Cardiac fibroblast (primary cell): ENCODE measurements at regions not wholly inside any gene's neighbourhood (a gene's known extent, or its start where the extent isn't known, plus 50 kb on each side); places are given as distances from the start of the nearest gene placed in this dataset.
A peak's percentile ranks its signal among the peaks of the same experiment; 100 is the strongest.
"Not testable (repeated sequence)": the region's sequence is repeated elsewhere in the genome, so short reads cannot be mapped to it uniquely, and the experiment has no call there.

Experiments used
- DNase-seq, 2 donors: peaks; one replicate each; pipeline versions ENCODE4 v3.0.0 to v3.0.0-alpha.2; 2010; ENCODE audit warnings: low read depth in 2 of 2
- H3K4me3 ChIP-seq, 2 donors: replicated peaks in 1 of 2; 1 replicate in 1 of 2; 2 replicates in 1 of 2; pipeline ENCODE4 v1.5.1; 2011; ENCODE audit warnings: low read depth in 2 of 2, low read length in 2 of 2, mild to moderate bottlenecking in 2 of 2, moderate library complexity in 1 of 2
- TF ChIP-seq, protein P1 (sequence below): IDR thresholded peaks from one replicate; pipeline ENCODE4 v1.5.1; 2011; ENCODE audit warnings: low read depth, mild to moderate bottlenecking, low read length, inconsistent platforms

- no peak overlapping the region for H3K4me3 ChIP-seq
- DNase-seq: no peak
These were observed 85.4 kb upstream of the SMARCA2 start for GRCh38 chr9:1929722-1930244.

DNA sequence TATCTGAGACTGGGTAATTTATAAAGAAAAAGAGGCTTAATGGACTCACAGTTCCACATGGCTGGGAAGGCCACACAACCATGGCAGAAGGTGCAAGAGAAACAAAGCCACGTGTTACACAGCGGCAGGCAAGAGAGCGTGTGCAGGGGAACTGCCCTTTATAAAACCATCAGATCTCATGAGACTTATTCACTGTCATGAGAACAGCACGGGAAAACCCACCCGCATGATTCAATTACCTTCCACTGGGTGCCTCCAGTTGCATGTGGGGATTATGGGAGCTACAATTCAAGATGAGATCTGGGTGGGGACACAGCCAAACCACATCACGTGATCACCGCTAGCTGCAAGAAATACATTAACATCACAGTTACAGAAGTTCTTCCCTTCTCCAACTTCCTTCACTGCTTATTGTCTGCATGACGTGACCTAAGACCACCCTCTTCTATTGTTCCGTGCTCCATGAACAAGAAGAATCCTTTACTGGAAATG lies 84.9 kb upstream of the SMARCA2 start:
- DNase-seq, H3K4me3 ChIP-seq: not testable (repeated sequence)

More at GRCh38 chr9:1929722-1930244, 85.4 kb upstream of the SMARCA2 start:
- TF ChIP-seq, protein P1, sequence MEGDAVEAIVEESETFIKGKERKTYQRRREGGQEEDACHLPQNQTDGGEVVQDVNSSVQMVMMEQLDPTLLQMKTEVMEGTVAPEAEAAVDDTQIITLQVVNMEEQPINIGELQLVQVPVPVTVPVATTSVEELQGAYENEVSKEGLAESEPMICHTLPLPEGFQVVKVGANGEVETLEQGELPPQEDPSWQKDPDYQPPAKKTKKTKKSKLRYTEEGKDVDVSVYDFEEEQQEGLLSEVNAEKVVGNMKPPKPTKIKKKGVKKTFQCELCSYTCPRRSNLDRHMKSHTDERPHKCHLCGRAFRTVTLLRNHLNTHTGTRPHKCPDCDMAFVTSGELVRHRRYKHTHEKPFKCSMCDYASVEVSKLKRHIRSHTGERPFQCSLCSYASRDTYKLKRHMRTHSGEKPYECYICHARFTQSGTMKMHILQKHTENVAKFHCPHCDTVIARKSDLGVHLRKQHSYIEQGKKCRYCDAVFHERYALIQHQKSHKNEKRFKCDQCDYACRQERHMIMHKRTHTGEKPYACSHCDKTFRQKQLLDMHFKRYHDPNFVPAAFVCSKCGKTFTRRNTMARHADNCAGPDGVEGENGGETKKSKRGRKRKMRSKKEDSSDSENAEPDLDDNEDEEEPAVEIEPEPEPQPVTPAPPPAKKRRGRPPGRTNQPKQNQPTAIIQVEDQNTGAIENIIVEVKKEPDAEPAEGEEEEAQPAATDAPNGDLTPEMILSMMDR: no peak

DNA sequence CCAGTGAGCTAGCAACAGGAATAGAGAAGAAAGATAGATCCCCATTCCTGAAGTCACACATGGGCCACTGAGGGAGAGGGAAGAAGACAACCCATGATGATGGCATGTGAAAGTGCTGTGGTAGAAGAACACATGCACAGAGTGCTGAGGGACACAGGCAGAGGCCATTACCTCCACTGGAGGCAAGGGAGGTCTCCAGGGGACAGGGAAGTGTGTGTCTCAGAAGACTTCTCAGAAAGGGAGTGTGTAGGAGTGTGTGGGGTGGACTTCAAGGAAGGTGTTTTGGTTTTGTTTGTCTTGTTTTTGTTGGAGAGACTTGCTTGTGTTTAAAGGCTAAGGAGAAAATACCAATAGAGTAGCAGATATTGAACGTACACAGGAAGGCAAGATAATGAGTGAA lies 77.0 kb upstream of the SMARCA2 start:
- TF ChIP-seq, protein P1: no peak
- H3K4me3 ChIP-seq: no peak overlapping the region
- no peak for DNase-seq

GRCh38 chr9:1938675-1939170 lies 76.4 kb upstream of the SMARCA2 start:
- TF ChIP-seq, protein P1: no peak
- no peak overlapping the region for H3K4me3 ChIP-seq
- no peak for DNase-seq

GRCh38 chr9:1939466-1939865 lies 75.7 kb upstream of the SMARCA2 start:
- TF ChIP-seq, protein P1: no peak
- no peak for DNase-seq
- H3K4me3 ChIP-seq: no peak overlapping the region

- no peak overlapping the region for H3K4me3 ChIP-seq
- DNase-seq: peak in 1 of 2 donors; percentile 14
- TF ChIP-seq, protein P1: peak; percentile 47
These were observed 75.2 kb upstream of the SMARCA2 start for GRCh38 chr9:1939926-1940368.

- peak; percentile 13 to 27 for DNase-seq
- TF ChIP-seq, protein P1: peak; percentile 17
- no peak overlapping the region for H3K4me3 ChIP-seq
These were observed 73.2 kb upstream of the SMARCA2 start for GRCh38 chr9:1941989-1942388.
